ENCODE measurements at regions not wholly inside any gene's neighbourhood (a gene's known extent, or its start where the extent isn't known, plus 50 kb on each side); places are given as distances from the start of the nearest gene placed in this dataset.

DNA sequence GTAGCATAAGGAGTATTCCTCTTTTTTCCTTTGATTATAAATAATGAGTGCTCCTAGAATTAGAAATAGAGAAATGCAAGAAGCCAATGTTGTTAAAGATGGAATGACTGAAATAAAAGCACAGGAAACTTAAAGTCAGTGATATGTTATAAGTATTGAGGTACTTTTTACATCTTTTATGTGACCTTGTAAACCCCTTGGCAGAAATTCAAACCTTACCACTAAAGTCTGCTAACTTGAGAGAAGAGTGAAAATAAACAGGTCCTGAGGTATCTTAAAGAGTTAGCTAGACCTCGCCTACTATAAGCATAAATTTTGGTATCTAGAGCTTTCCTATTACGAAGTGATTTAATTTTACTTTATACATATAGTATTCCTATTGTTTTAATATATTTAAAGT lies 188.2 kb downstream of the DKK1 start:
- no peak for TF ChIP-seq CTCF (conservative IDR thresholded peaks at IDR 0.05)
- TF ChIP-seq ZFX (IDR thresholded peaks at IDR 0.05) = no peak

Data from C4-2B (cell line).